DND-41 (cell line): ENCODE measurements at regions not wholly inside any gene's neighbourhood (a gene's known extent, or its start where the extent isn't known, plus 50 kb on each side); places are given as distances from the start of the nearest gene placed in this dataset.

Experiments used
- CTCF ChIP-seq: IDR thresholded peaks from 2 replicates; pipeline ENCODE4 v1.5.1; 2012; ENCODE audit warnings: borderline replicate concordance, low read length, moderate library complexity, mild to moderate bottlenecking; ENCODE audit not compliant: poor library complexity, severe bottlenecking; ENCODE audit errors: extremely low read depth
- EZH2 ChIP-seq: IDR thresholded peaks from 3 replicates; pipeline ENCODE4 v1.6.1; 2012; ENCODE audit warnings: borderline replicate concordance, low read depth, mild to moderate bottlenecking, moderate library complexity, low read length, inconsistent platforms; ENCODE audit not compliant: severe bottlenecking

GRCh38 chr2:150895968-150896367 lies 365.7 kb downstream of the RBM43 start:
- no peak for TF ChIP-seq CTCF
- no peak for TF ChIP-seq EZH2
